COLO668 (cell line): ENCODE measurements at regions not wholly inside any gene's neighbourhood (a gene's known extent, or its start where the extent isn't known, plus 50 kb on each side); places are given as distances from the start of the nearest gene placed in this dataset.

Source experiments
- DNase-seq: peaks from one replicate; lab custom pipeline; 2025; ENCODE audit not compliant: unreplicated experiment; lab: John Stamatoyannopoulos, UW

- DNase-seq, result no peak
Observed at GRCh38 chr2:145601361-145601925, 1081.5 kb upstream of the ZEB2 start.

DNA sequence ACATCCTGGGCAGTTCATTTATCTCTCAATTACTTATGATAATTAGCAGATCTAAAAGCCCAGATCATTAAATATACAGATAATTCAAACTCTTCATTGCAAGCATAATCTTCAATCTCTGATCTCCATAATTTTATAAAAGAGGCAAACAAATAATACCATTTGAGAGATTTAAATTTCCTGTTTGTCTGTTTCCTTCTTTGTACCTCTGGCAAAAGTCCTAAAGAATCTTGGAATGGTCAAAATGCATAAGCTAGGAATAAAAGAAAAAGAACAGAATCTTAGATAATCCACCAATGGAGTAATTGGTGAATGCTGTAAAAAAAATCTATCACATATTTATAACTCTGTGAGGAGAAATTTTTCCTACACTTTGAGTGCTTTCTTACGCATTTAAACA is 1080.9 kb upstream of the ZEB2 start:
- no peak for DNase-seq

- no peak for DNase-seq
Observed at GRCh38 chr2:145599756-145600155, 1079.8 kb upstream of the ZEB2 start.

DNA sequence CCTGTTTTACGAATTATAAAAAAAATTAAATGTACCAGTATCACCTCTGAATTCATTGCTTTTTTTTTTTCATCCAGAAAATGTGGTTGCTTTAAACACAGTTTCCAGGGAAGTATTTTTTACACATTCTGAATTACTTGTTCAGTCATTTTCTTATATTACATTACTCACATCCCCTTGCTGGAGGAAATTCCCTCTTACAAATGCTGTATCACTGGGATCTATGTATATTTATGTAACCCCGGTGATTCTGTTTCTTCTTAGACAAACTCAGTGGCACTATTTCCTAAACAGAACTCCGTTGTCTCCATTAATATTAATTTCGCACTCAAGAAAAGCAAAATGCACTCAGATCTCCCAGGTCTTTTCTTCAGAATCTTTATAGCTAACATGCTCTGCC is 1078.5 kb upstream of the ZEB2 start:
- DNase-seq, result no peak

DNA sequence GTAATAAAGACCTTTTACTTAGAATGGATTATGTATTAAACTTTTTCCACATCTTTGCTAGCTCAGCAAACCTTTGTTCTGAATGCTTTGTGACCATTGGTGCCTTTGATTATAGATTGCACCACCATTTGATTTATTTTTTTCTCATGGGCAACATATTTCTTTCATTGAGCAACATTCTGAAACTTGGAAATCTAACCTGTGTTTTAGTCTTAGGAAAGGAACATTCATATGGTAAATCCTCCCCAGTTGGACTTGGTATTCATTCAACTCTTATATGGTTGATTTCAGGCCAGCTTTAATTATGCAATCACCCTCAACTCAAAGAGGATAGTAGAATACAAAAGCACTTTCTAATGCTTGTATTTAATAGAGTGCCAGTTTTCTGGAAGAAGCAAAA is 1077.9 kb upstream of the ZEB2 start:
- no peak for DNase-seq

- DNase-seq, result no peak
Observed at GRCh38 chr2:145597006-145597405, 1077.1 kb upstream of the ZEB2 start.

DNA sequence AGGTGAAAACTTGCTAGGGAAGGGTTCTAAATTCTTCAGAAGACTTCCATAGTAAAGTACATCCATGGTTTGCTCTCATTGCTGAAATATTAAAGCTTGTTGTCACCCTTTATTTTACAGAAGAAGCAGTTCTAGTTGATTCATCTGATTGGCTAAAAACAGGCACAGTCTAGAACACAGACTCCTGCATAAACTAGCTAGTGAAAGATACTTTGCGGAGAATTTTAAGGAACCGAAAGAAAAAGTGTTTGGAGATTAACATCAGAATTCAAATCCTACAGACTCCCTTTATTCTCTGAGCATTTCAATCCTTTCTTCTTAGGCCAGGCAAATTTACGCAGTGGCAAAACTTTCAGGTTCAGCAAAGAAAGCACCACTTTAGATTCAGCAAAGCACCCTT is 1076.5 kb upstream of the ZEB2 start:
- DNase-seq, result no peak

GRCh38 chr2:145595296-145595695 is 1075.4 kb upstream of the ZEB2 start:
- no peak for DNase-seq

DNA sequence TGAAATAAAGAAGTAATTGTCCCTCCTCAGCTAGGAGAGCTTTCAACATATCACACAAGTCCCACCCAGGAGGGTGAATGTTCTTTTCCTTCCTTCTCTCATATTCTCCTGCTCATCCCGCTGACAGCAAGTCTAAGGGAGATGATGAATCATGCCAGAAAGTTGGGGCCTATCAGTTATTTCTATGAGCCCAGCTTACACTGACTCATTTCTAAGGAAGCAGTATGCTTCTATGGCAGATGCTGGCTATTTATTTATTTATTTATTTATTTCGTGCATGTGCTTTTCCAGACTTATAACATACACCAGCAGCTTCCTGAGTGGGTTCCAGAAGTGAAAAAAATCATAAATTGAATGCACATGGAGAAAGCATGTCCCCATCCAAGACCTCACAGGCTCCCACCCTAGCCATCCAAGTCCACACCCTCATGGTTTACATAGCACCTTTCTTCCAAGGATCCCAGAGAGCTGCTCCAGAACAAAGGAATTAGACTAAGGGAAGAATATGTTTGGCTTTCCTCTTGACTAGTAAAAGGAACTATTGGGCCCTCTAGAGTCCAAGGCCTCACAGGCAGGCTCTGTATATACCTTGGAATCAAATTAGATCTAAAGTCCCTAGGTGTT is 1074.2 kb upstream of the ZEB2 start:
- DNase-seq, result no peak

- DNase-seq, result no peak
Observed at GRCh38 chr2:145593280-145593679, 1073.4 kb upstream of the ZEB2 start.

DNA sequence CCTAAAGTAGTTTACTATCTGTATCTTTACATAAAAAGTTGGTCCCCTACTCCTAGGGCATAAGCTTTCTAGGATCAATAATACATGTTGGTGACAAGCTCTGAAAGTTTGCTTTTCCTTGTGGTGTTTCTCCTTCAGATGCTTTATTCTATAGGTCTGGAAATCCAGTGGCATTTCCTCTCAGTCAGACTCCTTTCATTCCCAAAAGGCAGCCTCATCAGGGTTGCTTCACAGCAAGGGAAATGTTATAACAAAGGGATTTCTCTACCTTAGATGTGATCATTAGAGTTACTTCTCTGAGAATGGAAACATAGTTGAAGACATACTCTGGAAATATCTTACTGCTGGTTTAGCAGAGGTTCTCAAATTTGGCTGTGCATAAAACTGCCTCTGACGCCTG is 1072.4 kb upstream of the ZEB2 start:
- no peak for DNase-seq

DNA sequence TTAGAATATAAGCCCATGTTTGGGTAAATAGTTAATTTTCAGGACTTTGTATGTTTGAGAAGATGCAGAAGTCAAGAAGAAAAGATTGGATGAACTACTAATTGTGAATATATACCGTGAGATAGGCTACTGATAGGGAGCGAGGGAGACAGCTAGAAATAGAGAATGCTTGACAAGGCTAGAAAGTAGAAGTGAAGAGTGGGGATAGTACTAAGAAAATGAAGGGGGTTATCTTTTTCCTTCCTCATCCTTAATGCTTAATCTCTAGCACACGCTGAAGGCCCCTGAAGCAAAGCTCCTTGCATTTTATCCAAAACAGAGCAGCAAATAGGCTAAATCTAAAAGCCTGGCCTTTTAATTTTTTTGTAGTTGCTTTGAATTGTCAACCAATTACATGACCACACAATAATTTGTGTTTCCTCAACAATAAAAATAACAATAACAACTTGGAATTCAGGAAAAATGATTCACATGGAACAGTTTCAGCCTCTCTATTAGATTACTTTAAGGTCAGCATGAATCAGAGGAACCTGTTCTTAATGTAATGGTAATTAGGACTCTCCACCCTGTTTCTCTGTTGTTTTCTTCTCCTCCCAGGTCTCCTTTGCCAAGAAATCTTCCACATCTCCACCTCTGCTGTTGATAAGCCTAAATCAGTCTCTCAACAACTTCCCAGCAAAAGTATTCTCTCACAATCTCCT is 1071.3 kb upstream of the ZEB2 start:
- DNase-seq, result no peak

- no peak for DNase-seq
Observed at GRCh38 chr2:145587922-145588321, 1068.0 kb upstream of the ZEB2 start.

DNA sequence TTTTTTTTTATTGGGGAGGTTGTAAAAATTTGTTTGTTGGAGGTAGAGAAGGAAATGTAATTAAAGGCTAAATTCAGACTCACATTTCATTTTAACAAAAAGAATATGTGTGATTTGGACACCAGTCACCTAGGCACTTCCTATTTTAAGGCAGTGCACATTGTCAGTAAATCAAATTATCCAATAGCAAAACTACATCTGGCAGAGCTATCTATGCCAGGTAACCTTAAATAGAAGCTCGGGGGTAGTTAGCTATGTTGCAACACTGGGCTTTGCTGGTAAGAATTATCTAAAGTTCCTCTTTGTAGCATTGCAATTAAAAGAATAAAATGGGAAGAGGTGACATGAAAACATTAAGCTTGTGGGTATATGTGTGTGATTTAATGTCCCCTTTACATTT is 1064.4 kb upstream of the ZEB2 start:
- no peak for DNase-seq

DNA sequence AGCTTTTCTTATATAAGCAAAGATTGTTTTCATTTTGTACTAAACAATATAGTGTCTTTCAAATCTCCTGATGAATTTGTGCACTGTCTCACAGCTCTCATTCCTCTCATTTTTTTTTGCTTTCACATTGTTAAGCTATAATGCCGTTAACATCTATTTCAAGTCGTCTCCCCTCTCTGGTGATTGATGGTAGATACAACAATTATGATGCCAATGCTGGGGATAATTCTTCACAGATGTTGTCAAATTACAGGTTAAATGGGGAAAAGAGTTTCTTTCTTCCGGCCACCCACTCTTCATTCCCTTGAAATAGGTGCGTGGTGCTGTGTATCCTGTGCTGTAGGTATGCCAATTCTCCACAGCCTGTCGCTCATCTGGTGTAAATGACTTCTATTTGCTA is 1053.7 kb upstream of the ZEB2 start:
- no peak for DNase-seq

GRCh38 chr2:145572238-145572637 is 1052.3 kb upstream of the ZEB2 start:
- no peak for DNase-seq

DNA sequence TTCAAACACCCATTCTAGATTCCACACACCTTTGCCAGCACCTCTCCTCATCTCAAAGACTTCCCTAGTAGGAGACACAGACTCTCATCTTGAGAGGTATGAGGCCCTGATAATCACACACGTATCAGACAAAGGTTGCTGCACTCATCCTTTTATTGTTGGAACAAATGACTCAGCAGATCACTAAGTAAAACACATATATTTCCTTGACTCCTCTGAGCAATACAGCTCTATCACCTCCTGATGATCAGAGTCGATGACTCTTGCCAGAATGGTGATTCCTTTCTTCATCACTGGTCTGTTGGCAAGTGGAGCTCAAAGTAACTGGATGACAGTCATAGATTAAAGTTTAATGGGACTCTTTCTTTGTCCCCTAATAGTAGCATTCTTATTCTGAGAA is 1049.2 kb upstream of the ZEB2 start:
- DNase-seq, result no peak

- DNase-seq, result peak; percentile 48
Observed at GRCh38 chr2:145563741-145564615, 1044.1 kb upstream of the ZEB2 start.

- DNase-seq, result no peak
Observed at GRCh38 chr2:145561152-145561551, 1041.2 kb upstream of the ZEB2 start.

DNA sequence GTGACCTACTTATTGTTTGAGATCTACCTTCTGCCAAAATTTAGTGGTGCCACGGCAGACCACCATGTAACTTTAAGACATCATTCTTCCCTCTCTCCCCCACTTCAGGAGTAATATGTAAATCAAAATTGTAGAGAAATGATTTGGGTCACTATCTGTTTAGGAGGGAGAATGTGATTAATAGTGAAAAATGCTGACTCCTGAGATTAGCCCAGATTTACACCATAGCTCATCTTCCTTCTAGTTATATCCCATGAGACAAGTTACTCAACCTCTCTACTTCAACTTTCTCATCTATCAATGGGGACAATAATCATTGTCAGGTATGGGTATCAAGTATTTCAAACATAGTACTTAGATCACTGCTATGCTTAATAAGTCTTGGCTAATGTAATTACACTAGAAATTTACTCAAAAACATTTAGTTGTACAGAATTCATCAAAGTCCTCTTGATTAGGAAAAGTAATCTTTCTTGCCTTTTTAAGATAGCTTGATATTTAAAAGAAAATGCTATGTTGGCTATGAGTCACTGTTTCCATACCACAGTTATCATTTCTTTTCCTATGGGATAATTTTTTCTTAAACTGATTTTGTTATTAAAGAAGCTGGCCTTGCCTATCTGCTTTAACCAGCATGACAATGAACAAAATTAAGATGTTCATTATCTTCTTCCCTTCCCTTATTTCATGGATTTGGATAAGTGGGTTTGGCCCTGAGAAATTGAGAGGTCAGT is 1038.9 kb upstream of the ZEB2 start:
- no peak for DNase-seq

DNA sequence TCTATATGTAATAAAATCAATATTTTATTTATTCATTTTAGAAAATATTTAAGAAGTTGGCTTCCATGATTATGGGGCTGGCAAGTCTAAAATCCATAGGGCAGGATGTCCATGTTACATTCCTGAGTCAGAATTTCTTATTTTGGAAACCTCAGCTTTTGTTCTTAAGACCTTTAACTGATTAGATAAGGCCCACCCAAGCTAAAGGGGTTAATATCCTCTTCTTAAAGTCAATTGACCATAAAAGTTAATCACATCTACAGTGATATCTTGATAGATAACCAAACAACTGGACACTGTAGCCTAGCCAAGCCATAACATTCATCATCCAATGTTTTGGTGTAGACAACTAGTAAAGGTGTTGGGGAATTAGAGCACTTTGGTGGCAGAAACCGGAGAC is 1035.4 kb upstream of the ZEB2 start:
- DNase-seq, result no peak
